ENCODE measurements at regions not wholly inside any gene's neighbourhood (a gene's known extent, or its start where the extent isn't known, plus 50 kb on each side); places are given as distances from the start of the nearest gene placed in this dataset.
A peak's percentile ranks its signal among the peaks of the same experiment; 100 is the strongest.
"Not testable (repeated sequence)": the region's sequence is repeated elsewhere in the genome, so short reads cannot be mapped to it uniquely, and the experiment has no call there.

GRCh38 chr6:118714756-118715155, 63.4 kb upstream of the CEP85L start:
- ATAC-seq (no peak), DNase-seq (ENCODE audit: low spot score) (no peak)
- Mint-ChIP-seq H3K36me3 (no peaks in the 10 kb centered on the region), H3K9me3 (peaks cover 3% of the 10 kb centered on the region), H3K27me3 (no peaks in the 10 kb centered on the region), H3K4me1 (ENCODE audit: low read depth in 2 of 2) (peaks cover 31 to 34% of the 10 kb centered on the region in 2 donors), H3K27ac (no peak overlapping the region), H3K4me3 (no peak overlapping the region)

GRCh38 chr6:118712969-118713368, 61.6 kb upstream of the CEP85L start:
- Mint-ChIP-seq H3K9me3 (peaks cover 3% of the 10 kb centered on the region), H3K4me3 (no peak overlapping the region), H3K27ac (peak overlapping the region; percentile 5 to 27), H3K36me3 (no peaks in the 10 kb centered on the region), H3K27me3 (no peaks in the 10 kb centered on the region), H3K4me1 (ENCODE audit: low read depth in 2 of 2) (peaks cover 38% of the 10 kb centered on the region in 2 donors)
- DNase-seq (ENCODE audit: low spot score): no peak
- no peak for ATAC-seq

GRCh38 chr6:118710616-118711015, 59.2 kb upstream of the CEP85L start:
- DNase-seq (ENCODE audit: low spot score): no peak
- peaks cover 3% of the 10 kb centered on the region for H3K9me3 Mint-ChIP-seq
- H3K27me3 Mint-ChIP-seq: no peaks in the 10 kb centered on the region
- H3K4me3 Mint-ChIP-seq: peak overlapping the region; percentile 31
- ATAC-seq: no peak
- H3K4me1 Mint-ChIP-seq (ENCODE audit: low read depth in 2 of 2): peaks cover 54 to 58% of the 10 kb centered on the region in 2 donors
- H3K36me3 Mint-ChIP-seq: no peaks in the 10 kb centered on the region
- H3K27ac Mint-ChIP-seq: peak overlapping the region; percentile 93 to 97

- ATAC-seq: peak; percentile 94 to 95
- Mint-ChIP-seq H3K36me3 (no peaks in the 10 kb centered on the region), H3K4me3 (peak overlapping the region; percentile 97), H3K27ac (peak overlapping the region; percentile 93 to 97), H3K4me1 (ENCODE audit: low read depth in 2 of 2) (peaks cover 59 to 65% of the 10 kb centered on the region in 2 donors), H3K9me3 (peaks cover 3% of the 10 kb centered on the region), H3K27me3 (no peaks in the 10 kb centered on the region)
- peak; percentile 86 for DNase-seq (ENCODE audit: low spot score)
Observed at GRCh38 chr6:118709859-118710350, 58.5 kb upstream of the CEP85L start.

- Mint-ChIP-seq H3K9me3 (peaks cover 3% of the 10 kb centered on the region), H3K4me3 (peak overlapping the region; percentile 97), H3K27ac (peak overlapping the region; percentile 93 to 97), H3K4me1 (ENCODE audit: low read depth in 2 of 2) (peaks cover 63 to 68% of the 10 kb centered on the region in 2 donors), H3K27me3 (no peaks in the 10 kb centered on the region), H3K36me3 (no peaks in the 10 kb centered on the region)
- ATAC-seq (no peak), DNase-seq (ENCODE audit: low spot score) (no peak)
Observed at GRCh38 chr6:118708744-118709143, 57.4 kb upstream of the CEP85L start.

GRCh38 chr6:118708055-118708454, 56.7 kb upstream of the CEP85L start:
- Mint-ChIP-seq H3K4me3 (peak overlapping the region; percentile 97), H3K36me3 (no peaks in the 10 kb centered on the region), H3K4me1 (ENCODE audit: low read depth in 2 of 2) (peaks cover 60 to 64% of the 10 kb centered on the region in 2 donors), H3K9me3 (peaks cover 3% of the 10 kb centered on the region), H3K27ac (peak overlapping the region; percentile 93 to 97), H3K27me3 (no peaks in the 10 kb centered on the region)
- ATAC-seq (no peak), DNase-seq (ENCODE audit: low spot score) (no peak)

- peaks cover 3% of the 10 kb centered on the region for H3K9me3 Mint-ChIP-seq
- peak overlapping the region; percentile 93 to 97 for H3K27ac Mint-ChIP-seq
- no peaks in the 10 kb centered on the region for H3K27me3 Mint-ChIP-seq
- H3K36me3 Mint-ChIP-seq: peaks cover under 1% of the 10 kb centered on the region
- H3K4me1 Mint-ChIP-seq (ENCODE audit: low read depth in 2 of 2): peaks cover 54 to 59% of the 10 kb centered on the region in 2 donors
- no peak for DNase-seq (ENCODE audit: low spot score)
- ATAC-seq: no peak
- peak overlapping the region; percentile 97 for H3K4me3 Mint-ChIP-seq
Observed at GRCh38 chr6:118706702-118707101, 55.3 kb upstream of the CEP85L start.

GRCh38 chr6:118705544-118706491, 54.4 kb upstream of the CEP85L start:
- Mint-ChIP-seq H3K9me3 (peaks cover 5% of the 10 kb centered on the region), H3K4me3 (peak overlapping the region; percentile 97), H3K27me3 (no peaks in the 10 kb centered on the region), H3K36me3 (peaks cover 8% of the 10 kb centered on the region), H3K4me1 (ENCODE audit: low read depth in 2 of 2) (peaks cover 57 to 65% of the 10 kb centered on the region in 2 donors), H3K27ac (peak overlapping the region; percentile 93 to 97)
- ATAC-seq (peak; percentile 55 to 70), DNase-seq (ENCODE audit: low spot score) (peak; percentile 77)

GRCh38 chr6:118704915-118705314, 53.5 kb upstream of the CEP85L start:
- H3K4me3 Mint-ChIP-seq: peak overlapping the region; percentile 97

GRCh38 chr6:118701260-118701659, 49.9 kb upstream of the CEP85L start:
- H3K36me3 Mint-ChIP-seq; ATAC-seq; H3K27me3 Mint-ChIP-seq; H3K9me3 Mint-ChIP-seq; DNase-seq (ENCODE audit: low spot score); H3K4me3 Mint-ChIP-seq: not testable (repeated sequence)
- H3K27ac Mint-ChIP-seq: peak overlapping the region in 1 of 2 donors; percentile 30
- H3K4me1 Mint-ChIP-seq (ENCODE audit: low read depth in 2 of 2): peaks cover 33 to 38% of the 10 kb centered on the region in 2 donors

More at GRCh38 chr6:118704915-118705314, 53.5 kb upstream of the CEP85L start:
- Mint-ChIP-seq H3K36me3 (peaks cover 8% of the 10 kb centered on the region), H3K9me3 (peaks cover 4% of the 10 kb centered on the region), H3K27me3 (no peaks in the 10 kb centered on the region), H3K4me1 (ENCODE audit: low read depth in 2 of 2) (peaks cover 56 to 63% of the 10 kb centered on the region in 2 donors), H3K27ac (peak overlapping the region; percentile 93 to 97)
- ATAC-seq (no peak), DNase-seq (ENCODE audit: low spot score) (no peak)

Data from natural killer cell treated with Interleukin-12 subunit alpha and Interleukin-12 subunit beta and Interleukin-15 and Interleukin-18, amount 100 ng/mL, for 72 hours (primary cell).